ENCODE measurements at regions not wholly inside any gene's neighbourhood (a gene's known extent, or its start where the extent isn't known, plus 50 kb on each side); places are given as distances from the start of the nearest gene placed in this dataset.

GRCh38 chr13:78845656-78846365 is 186.9 kb upstream of the OBI1 start:
- no peak for DNase-seq

- no peak for DNase-seq
Observed at GRCh38 chr13:78844106-78844505, 185.2 kb upstream of the OBI1 start.

- DNase-seq = no peak
Observed at GRCh38 chr13:78841358-78841963, 182.5 kb upstream of the OBI1 start.

- DNase-seq = no peak
Observed at GRCh38 chr13:78836238-78836784, 177.4 kb upstream of the OBI1 start.

- no peak for DNase-seq
Observed at GRCh38 chr13:78832461-78832860, 173.5 kb upstream of the OBI1 start.

- no peak for DNase-seq
Observed at GRCh38 chr13:78830508-78830907, 171.6 kb upstream of the OBI1 start.

- no peak for DNase-seq
Observed at GRCh38 chr13:78829821-78830220, 170.9 kb upstream of the OBI1 start.

GRCh38 chr13:78827471-78827870 is 168.5 kb upstream of the OBI1 start:
- no peak for DNase-seq

- DNase-seq = no peak
Observed at GRCh38 chr13:78826936-78827335, 168.0 kb upstream of the OBI1 start.

GRCh38 chr13:78826312-78826711 is 167.4 kb upstream of the OBI1 start:
- DNase-seq = no peak

GRCh38 chr13:78820541-78820940 is 161.6 kb upstream of the OBI1 start:
- no peak for DNase-seq

- no peak for DNase-seq
Observed at GRCh38 chr13:78816592-78816991, 157.6 kb upstream of the OBI1 start.

- DNase-seq = no peak
Observed at GRCh38 chr13:78816154-78816553, 157.2 kb upstream of the OBI1 start.

- no peak for DNase-seq
Observed at GRCh38 chr13:78806457-78806856, 147.5 kb upstream of the OBI1 start.

- no peak for DNase-seq
Observed at GRCh38 chr13:78802912-78803311, 144.0 kb upstream of the OBI1 start.

- no peak for DNase-seq
Observed at GRCh38 chr13:78787190-78787589, 128.2 kb upstream of the OBI1 start.

- no peak for DNase-seq
Observed at GRCh38 chr13:78786459-78786858, 127.5 kb upstream of the OBI1 start.

GRCh38 chr13:78785764-78786163 is 126.8 kb upstream of the OBI1 start:
- no peak for DNase-seq

GRCh38 chr13:78784014-78784750 is 125.2 kb upstream of the OBI1 start:
- no peak for DNase-seq

- DNase-seq = no peak
Observed at GRCh38 chr13:78780708-78781107, 121.8 kb upstream of the OBI1 start.

GRCh38 chr13:78779608-78780007 is 120.7 kb upstream of the OBI1 start:
- DNase-seq = no peak

GRCh38 chr13:78777976-78778375 is 119.0 kb upstream of the OBI1 start:
- DNase-seq = no peak

GRCh38 chr13:78777396-78777795 is 118.4 kb upstream of the OBI1 start:
- no peak for DNase-seq

- DNase-seq = no peak
Observed at GRCh38 chr13:78772933-78773332, 114.0 kb upstream of the OBI1 start.
